RWPE2 (cell line): ENCODE measurements at regions not wholly inside any gene's neighbourhood (a gene's known extent, or its start where the extent isn't known, plus 50 kb on each side); places are given as distances from the start of the nearest gene placed in this dataset.
A peak's percentile ranks its signal among the peaks of the same experiment; 100 is the strongest.

Experiments
- ATAC-seq: fragments of 200-7000 bp; cut with Tn5 transposase; 3 replicates; pipeline ENCODE4 v1.9.1; 2021; ENCODE audit warnings: low read depth
- DNase-seq: peaks from one replicate; pipeline ENCODE4 v3.0.0-alpha.2; 2020; ENCODE audit warnings: low spot score
- H3K27ac ChIP-seq: fragments of 450-650 bp; 2 replicates; pipeline ENCODE4 v1.5.1; 2017; ENCODE audit warnings: mild to moderate bottlenecking; ENCODE audit not compliant: poor library complexity, severe bottlenecking
- H3K27me3 ChIP-seq: fragments of 250-450 bp; sonication (Bioruptor Pico); 2 replicates; pipeline ENCODE4 v1.5.1; 2021; ENCODE audit warnings: mild to moderate bottlenecking, moderate library complexity; ENCODE audit not compliant: insufficient read depth, poor library complexity, severe bottlenecking
- H3K36me3 ChIP-seq: fragments of 250-450 bp; sonication (Bioruptor Pico); 2 replicates; pipeline ENCODE4 v1.5.1; 2020; ENCODE audit warnings: low read depth, mild to moderate bottlenecking, moderate library complexity
- H3K4me1 ChIP-seq: fragments of 250-450 bp; sonication (Bioruptor Pico); 2 replicates; pipeline ENCODE4 v1.5.1; 2021; ENCODE audit warnings: mild to moderate bottlenecking, moderate library complexity; ENCODE audit not compliant: insufficient read depth, poor library complexity, severe bottlenecking
- H3K4me3 ChIP-seq: fragments of 250-450 bp; sonication (Bioruptor Pico); 2 replicates; pipeline ENCODE4 v1.5.1; 2021; ENCODE audit warnings: mild to moderate bottlenecking, moderate library complexity; ENCODE audit not compliant: severe bottlenecking
- H3K9me3 ChIP-seq: fragments of 250-450 bp; sonication (Bioruptor Pico); 2 replicates; pipeline ENCODE4 v1.5.1; 2021; ENCODE audit warnings: mild to moderate bottlenecking, moderate library complexity; ENCODE audit not compliant: severe bottlenecking
- TF ChIP-seq, protein P1 (sequence below): fragments of 450-650 bp; IDR thresholded peaks from one replicate; pipeline ENCODE4 v1.5.1; 2017; ENCODE audit warnings: mild to moderate bottlenecking, moderate library complexity; ENCODE audit not compliant: poor library complexity, severe bottlenecking

DNA sequence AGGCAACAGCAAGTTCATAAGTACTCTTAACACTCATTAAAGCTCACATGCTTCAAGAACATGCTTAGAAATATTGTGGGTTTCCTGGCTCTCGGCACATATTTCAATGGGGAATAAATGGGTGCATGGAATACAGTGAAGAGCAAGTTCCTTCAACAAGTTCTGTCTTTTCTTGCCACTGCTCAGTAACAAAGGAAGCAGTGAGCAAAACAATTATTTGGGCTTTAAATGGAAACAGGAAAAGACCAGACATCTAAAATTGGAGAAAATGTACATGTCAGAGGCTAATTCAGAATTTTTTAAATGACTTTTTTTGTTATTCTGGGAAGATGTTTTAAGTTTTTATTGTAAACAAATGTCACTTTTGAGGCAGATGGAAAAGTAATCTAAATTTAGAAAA, 478.7 kb downstream of the SETD4 start:
- no peak for ATAC-seq
- H3K27me3 ChIP-seq = no peaks in the 10 kb centered on the region
- no peaks in the 10 kb centered on the region for H3K9me3 ChIP-seq
- H3K36me3 ChIP-seq = no peaks in the 10 kb centered on the region
- no peak overlapping the region for H3K27ac ChIP-seq
- H3K4me3 ChIP-seq = no peak overlapping the region
- TF ChIP-seq, protein P1, sequence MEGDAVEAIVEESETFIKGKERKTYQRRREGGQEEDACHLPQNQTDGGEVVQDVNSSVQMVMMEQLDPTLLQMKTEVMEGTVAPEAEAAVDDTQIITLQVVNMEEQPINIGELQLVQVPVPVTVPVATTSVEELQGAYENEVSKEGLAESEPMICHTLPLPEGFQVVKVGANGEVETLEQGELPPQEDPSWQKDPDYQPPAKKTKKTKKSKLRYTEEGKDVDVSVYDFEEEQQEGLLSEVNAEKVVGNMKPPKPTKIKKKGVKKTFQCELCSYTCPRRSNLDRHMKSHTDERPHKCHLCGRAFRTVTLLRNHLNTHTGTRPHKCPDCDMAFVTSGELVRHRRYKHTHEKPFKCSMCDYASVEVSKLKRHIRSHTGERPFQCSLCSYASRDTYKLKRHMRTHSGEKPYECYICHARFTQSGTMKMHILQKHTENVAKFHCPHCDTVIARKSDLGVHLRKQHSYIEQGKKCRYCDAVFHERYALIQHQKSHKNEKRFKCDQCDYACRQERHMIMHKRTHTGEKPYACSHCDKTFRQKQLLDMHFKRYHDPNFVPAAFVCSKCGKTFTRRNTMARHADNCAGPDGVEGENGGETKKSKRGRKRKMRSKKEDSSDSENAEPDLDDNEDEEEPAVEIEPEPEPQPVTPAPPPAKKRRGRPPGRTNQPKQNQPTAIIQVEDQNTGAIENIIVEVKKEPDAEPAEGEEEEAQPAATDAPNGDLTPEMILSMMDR = no peak
- DNase-seq = no peak
- H3K4me1 ChIP-seq = peaks cover 8% of the 10 kb centered on the region

DNA sequence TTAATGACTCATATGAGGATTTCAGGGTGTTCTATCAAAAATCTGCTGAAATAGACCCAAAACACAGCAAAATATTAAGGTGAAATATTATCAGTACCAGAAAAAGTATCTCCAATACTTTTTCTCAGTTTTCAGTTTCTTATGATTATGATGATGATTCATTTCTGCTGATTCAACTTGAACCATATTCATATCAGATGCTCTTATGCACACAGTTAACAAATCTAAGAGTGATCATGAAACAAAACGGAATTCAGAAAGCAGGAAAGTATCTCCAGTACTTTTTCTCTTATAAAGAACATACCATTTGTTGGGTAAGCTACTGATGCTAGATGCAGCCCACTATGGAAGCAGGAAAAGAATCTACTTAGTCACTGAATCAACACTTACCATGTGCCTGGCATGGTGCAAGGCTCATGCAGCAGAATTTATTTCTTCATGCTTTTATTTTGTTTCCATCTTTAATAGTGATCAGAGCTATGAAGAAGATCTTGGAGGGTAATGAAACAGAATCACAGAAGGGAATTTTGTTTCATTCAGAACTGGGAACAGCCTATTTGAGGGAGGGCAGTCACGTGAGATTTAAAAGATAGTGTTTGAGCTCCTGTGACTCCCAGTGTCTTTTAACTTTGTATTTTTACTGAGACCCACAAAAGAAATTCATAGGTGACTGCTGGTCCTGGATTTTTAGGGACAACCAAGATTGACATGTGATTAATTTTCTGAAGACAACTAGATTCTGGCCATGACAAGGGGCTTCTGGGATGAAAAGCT, 480.6 kb downstream of the SETD4 start:
- no peaks in the 10 kb centered on the region for H3K27me3 ChIP-seq
- no peak overlapping the region for H3K27ac ChIP-seq
- H3K9me3 ChIP-seq = no peaks in the 10 kb centered on the region
- ATAC-seq = no peak
- no peak for DNase-seq
- no peak overlapping the region for H3K4me3 ChIP-seq
- H3K36me3 ChIP-seq = no peaks in the 10 kb centered on the region
- peaks cover 8% of the 10 kb centered on the region for H3K4me1 ChIP-seq
- TF ChIP-seq, protein P1 = no peak

- TF ChIP-seq, protein P1 = no peak
- Histone ChIP-seq H3K36me3 (no peaks in the 10 kb centered on the region), H3K4me3 (no peak overlapping the region), H3K4me1 (peaks cover 8% of the 10 kb centered on the region), H3K9me3 (no peaks in the 10 kb centered on the region), H3K27me3 (no peaks in the 10 kb centered on the region), H3K27ac (no peak overlapping the region)
- no peak for DNase-seq
- no peak for ATAC-seq
These were observed 481.4 kb downstream of the SETD4 start for GRCh38 chr21:35578831-35579471.

DNA sequence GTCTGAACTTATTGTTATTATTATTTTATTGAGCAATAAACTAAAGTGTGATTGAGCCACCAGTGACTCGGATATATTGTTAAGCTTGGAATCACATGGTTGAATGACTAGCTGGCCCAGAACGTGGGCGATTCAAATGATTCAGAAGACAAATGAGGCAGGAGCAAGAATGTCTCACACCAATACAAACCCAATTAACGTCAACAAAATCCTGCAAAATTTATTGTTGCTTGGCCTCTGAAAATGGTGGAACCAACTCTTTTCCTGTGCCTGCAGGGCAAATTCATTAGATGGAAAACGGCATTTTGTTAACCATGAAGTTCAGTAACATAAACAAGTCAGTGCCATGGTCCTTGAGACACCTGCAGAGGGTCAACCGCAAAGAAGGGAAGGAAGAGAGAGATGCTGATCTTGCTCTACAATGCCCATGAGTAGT, 482.0 kb downstream of the SETD4 start:
- Histone ChIP-seq H3K27me3 (no peaks in the 10 kb centered on the region), H3K4me1 (peaks cover 8% of the 10 kb centered on the region), H3K9me3 (no peaks in the 10 kb centered on the region), H3K36me3 (no peaks in the 10 kb centered on the region), H3K27ac (no peak overlapping the region), H3K4me3 (no peak overlapping the region)
- ATAC-seq (peak; percentile 65), DNase-seq (no peak)
- TF ChIP-seq, protein P1 = no peak
